Stomach (tissue), 4 donors: ENCODE measurements at regions not wholly inside any gene's neighbourhood (a gene's known extent, or its start where the extent isn't known, plus 50 kb on each side); places are given as distances from the start of the nearest gene placed in this dataset.

ENCODE experiments used
- CTCF ChIP-seq, 7 experiments: fragments of 450-650 bp in 4 of 7; fragments of 200-600 bp in 3 of 7; sonication (generic) in 3 of 7; IDR thresholded peaks; one replicate each; pipeline ENCODE4 v1.5.1; 2016 to 2019; ENCODE audit warnings: antibody characterized with exemption in 7 of 7, control low read depth in 2 of 7, mild to moderate bottlenecking in 1 of 7
- EP300 ChIP-seq: sonication (generic); formaldehyde crosslinking; IDR thresholded peaks from one replicate; pipeline ENCODE4 v1.6.1; 2017; ENCODE audit warnings: antibody characterized with exemption
- POLR2A ChIP-seq, 4 donors: fragments of 450-650 bp; IDR thresholded peaks; one replicate each; pipeline ENCODE4 v1.6.1; 2016; ENCODE audit warnings: antibody characterized with exemption in 4 of 4, control low read depth in 2 of 4, mild to moderate bottlenecking in 1 of 4, moderate library complexity in 1 of 4
- POLR2AphosphoS5 ChIP-seq, 3 donors: sonication (generic); formaldehyde crosslinking; IDR thresholded peaks; one replicate each; pipeline ENCODE4 v1.6.1; 2016; ENCODE audit warnings: antibody characterized with exemption in 3 of 3

GRCh38 chr7:70913924-70914323 is 218.0 kb upstream of the GALNT17 start:
- TF ChIP-seq CTCF (IDR thresholded peaks at IDR 0.05), result no peak
- no peak for TF ChIP-seq POLR2AphosphoS5 (IDR thresholded peaks at IDR 0.05)
- TF ChIP-seq EP300, result no peak
- TF ChIP-seq POLR2A (IDR thresholded peaks at IDR 0.05), result no peak
